ENCODE measurements at regions not wholly inside any gene's neighbourhood (a gene's known extent, or its start where the extent isn't known, plus 50 kb on each side); places are given as distances from the start of the nearest gene placed in this dataset.
"Not testable (repeated sequence)": the region's sequence is repeated elsewhere in the genome, so short reads cannot be mapped to it uniquely, and the experiment has no call there.

GRCh38 chr10:16231734-16232435, 204.9 kb upstream of the PTER start:
- no peak for DNase-seq (ENCODE audit: low read depth)
- TF ChIP-seq, protein P1, sequence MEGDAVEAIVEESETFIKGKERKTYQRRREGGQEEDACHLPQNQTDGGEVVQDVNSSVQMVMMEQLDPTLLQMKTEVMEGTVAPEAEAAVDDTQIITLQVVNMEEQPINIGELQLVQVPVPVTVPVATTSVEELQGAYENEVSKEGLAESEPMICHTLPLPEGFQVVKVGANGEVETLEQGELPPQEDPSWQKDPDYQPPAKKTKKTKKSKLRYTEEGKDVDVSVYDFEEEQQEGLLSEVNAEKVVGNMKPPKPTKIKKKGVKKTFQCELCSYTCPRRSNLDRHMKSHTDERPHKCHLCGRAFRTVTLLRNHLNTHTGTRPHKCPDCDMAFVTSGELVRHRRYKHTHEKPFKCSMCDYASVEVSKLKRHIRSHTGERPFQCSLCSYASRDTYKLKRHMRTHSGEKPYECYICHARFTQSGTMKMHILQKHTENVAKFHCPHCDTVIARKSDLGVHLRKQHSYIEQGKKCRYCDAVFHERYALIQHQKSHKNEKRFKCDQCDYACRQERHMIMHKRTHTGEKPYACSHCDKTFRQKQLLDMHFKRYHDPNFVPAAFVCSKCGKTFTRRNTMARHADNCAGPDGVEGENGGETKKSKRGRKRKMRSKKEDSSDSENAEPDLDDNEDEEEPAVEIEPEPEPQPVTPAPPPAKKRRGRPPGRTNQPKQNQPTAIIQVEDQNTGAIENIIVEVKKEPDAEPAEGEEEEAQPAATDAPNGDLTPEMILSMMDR (conservative IDR thresholded peaks at IDR 0.05; ENCODE audit: low read depth, low read length): no peak
- no peak overlapping the region for H3K4me3 ChIP-seq (ENCODE audit: low read length)

DNA sequence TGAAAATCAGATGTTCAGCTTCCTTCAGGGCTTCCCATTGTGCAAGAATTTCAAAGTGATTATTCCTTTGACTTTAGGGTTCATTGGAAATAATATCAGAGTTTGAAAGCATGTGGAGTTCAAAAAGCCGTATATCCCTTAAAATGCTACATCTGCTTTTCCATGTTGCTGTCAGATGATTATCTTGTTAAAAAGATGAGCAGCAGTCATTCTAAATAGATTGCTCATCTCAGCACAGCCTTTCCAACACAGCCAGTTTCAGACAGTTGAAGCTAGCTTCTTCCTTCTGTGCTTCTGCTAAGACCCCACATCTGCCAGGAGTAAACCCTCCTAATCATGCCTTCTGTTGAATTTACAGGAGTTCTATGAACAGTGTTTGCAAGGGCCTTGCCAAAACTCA, 204.4 kb upstream of the PTER start:
- DNase-seq (ENCODE audit: low read depth): no peak
- TF ChIP-seq, protein P1 (conservative IDR thresholded peaks at IDR 0.05; ENCODE audit: low read depth, low read length): no peak
- H3K4me3 ChIP-seq (ENCODE audit: low read length): no peak overlapping the region

- DNase-seq (ENCODE audit: low read depth): no peak
Observed at GRCh38 chr10:16234916-16235315, 201.9 kb upstream of the PTER start.

DNA sequence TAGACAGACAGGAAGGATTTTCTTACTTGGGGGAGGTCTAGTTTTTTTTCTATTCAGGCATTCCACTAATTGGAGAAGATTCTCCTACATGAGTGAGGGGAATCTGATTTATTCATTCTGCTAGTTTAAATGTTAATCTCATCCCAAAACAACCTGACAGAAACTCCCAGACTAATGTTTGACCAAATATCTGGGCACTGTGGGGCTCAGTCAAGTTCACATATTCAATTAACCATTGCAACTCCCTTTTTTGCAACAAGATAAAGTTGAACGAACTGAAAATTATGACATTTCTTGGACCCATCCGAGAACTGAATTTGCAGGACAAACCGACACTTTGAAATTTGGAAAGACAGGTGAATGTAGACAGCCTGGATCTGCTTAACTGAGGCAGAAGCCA, 194.4 kb upstream of the PTER start:
- TF ChIP-seq, protein P1 (conservative IDR thresholded peaks at IDR 0.05; ENCODE audit: low read depth, low read length): no peak
- no peak overlapping the region for H3K4me3 ChIP-seq (ENCODE audit: low read length)
- no peak for DNase-seq (ENCODE audit: low read depth)

More at GRCh38 chr10:16234916-16235315, 201.9 kb upstream of the PTER start:
- no peak overlapping the region for H3K4me3 ChIP-seq (ENCODE audit: low read length)
- TF ChIP-seq, protein P1 (conservative IDR thresholded peaks at IDR 0.05; ENCODE audit: low read depth, low read length): no peak

- DNase-seq (ENCODE audit: low read depth): no peak
- TF ChIP-seq, protein P1 (conservative IDR thresholded peaks at IDR 0.05; ENCODE audit: low read depth, low read length): no peak
- H3K4me3 ChIP-seq (ENCODE audit: low read length): no peak overlapping the region
Observed at GRCh38 chr10:16242859-16243613, 193.8 kb upstream of the PTER start.

DNA sequence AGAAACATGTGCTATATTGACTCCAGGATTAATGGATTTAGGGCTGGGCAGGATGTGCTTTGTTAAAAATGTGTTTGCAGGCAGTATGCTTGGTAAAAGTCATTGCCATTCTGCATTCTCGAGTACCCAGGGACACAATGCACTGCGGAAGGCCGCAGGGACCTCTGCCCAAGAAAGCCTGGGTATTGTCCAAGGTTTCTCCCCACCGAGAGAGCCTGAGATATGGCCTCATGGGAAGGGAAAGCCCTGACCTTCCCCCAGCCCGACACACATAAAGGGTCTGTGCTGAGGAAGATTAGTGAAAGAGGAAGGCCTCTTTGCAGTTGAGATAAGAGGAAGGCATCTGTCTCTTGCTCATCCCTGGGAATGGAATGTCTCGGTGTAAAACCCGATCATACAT, 186.7 kb upstream of the PTER start:
- H3K4me3 ChIP-seq (ENCODE audit: low read length); DNase-seq (ENCODE audit: low read depth): not testable (repeated sequence)

GRCh38 chr10:16256336-16256735, 180.5 kb upstream of the PTER start:
- H3K4me3 ChIP-seq (ENCODE audit: low read length): no peak overlapping the region
- TF ChIP-seq, protein P1 (conservative IDR thresholded peaks at IDR 0.05; ENCODE audit: low read depth, low read length): no peak
- no peak for DNase-seq (ENCODE audit: low read depth)

Measured in retinal pigment epithelial cell (primary cell).